ENCODE measurements at regions not wholly inside any gene's neighbourhood (a gene's known extent, or its start where the extent isn't known, plus 50 kb on each side); places are given as distances from the start of the nearest gene placed in this dataset.

DNA sequence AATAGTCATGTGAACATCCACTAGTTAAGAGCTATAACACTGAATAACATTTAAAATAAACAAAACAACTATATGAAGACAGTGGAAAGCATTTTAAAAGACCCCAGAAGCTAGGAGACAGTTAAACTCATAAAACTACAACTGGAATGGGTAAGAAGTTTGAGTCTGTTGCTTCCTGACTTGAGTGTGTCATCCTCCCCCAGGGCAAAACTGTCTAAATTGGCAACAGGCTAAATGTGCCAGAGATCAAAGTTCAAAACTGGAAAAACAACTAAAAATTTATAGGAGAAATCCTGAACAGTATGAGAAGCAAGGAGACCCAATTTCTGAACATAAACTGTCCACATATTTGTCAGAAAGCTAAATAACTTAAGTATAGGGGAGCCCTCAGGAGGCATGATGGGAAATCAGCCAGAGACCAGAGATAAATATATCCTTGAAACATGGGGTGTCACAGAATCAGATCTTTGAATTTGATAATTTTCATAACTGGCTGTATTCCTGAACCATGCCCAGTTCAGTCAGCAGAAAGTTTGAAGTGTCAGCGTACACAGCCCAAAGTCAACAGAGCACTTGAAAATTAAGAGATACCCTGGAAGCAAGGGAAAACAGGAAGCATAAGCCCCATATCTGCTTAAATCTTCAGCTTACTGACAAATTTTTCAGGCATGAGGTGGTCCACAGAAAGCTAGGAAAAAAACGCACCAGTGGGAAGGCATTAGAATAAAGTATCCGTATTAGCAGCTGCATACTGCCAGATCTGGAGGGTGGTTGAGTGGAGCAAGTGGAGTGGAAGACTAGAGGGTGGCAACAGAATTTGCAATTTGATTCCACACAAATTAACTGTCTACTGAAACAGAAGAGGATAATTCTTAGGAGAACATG lies 516.1 kb upstream of the MAN1A1 start:
- TF ChIP-seq CTCF (IDR thresholded peaks at IDR 0.05) = no peak
- no peak for TF ChIP-seq FOXJ3 (CRISPR knock-in tag; IDR thresholded peaks at IDR 0.05)
- no peak for TF ChIP-seq ZBTB33 (IDR thresholded peaks at IDR 0.05; ENCODE audit: borderline replicate concordance, low read depth)
- no peak for TF ChIP-seq JUND (IDR thresholded peaks at IDR 0.05)
- TF ChIP-seq NRF1 (IDR thresholded peaks at IDR 0.05; ENCODE audit: low read depth, low read length) = no peak
- TF ChIP-seq GABPA (IDR thresholded peaks at IDR 0.05; ENCODE audit: low read depth) = no peak
- no peak for TF ChIP-seq RAD21 (IDR thresholded peaks at IDR 0.05; ENCODE audit: low read length)
- no peak for TF ChIP-seq SMC3 (IDR thresholded peaks at IDR 0.05; ENCODE audit: low read depth, low read length)
- no peak for TF ChIP-seq EP300 (IDR thresholded peaks at IDR 0.05; ENCODE audit: borderline replicate concordance in 1 of 2, low read depth in 1 of 2, low read length in 1 of 2)
- no peak for TF ChIP-seq RFX5 (IDR thresholded peaks at IDR 0.05; ENCODE audit: low read length)
